Stimulated activated CD8-positive, alpha-beta memory T cell treated with anti-CD3 and anti-CD28 coated beads, Interleukin-7, amount 100 ng/mL, for 48 hours (primary cell): ENCODE measurements at regions not wholly inside any gene's neighbourhood (a gene's known extent, or its start where the extent isn't known, plus 50 kb on each side); places are given as distances from the start of the nearest gene placed in this dataset.

Source experiments
- DNase-seq, 2 donors: peaks; one replicate each; pipeline ENCODE4 v3.0.0-alpha.2; 2020; ENCODE audit warnings: low read depth in 1 of 2; ENCODE audit errors: extremely low read depth in 1 of 2

- DNase-seq, result no peak
Observed at GRCh38 chr13:91111476-91112200, 235.8 kb upstream of the MIR17HG start.

DNA sequence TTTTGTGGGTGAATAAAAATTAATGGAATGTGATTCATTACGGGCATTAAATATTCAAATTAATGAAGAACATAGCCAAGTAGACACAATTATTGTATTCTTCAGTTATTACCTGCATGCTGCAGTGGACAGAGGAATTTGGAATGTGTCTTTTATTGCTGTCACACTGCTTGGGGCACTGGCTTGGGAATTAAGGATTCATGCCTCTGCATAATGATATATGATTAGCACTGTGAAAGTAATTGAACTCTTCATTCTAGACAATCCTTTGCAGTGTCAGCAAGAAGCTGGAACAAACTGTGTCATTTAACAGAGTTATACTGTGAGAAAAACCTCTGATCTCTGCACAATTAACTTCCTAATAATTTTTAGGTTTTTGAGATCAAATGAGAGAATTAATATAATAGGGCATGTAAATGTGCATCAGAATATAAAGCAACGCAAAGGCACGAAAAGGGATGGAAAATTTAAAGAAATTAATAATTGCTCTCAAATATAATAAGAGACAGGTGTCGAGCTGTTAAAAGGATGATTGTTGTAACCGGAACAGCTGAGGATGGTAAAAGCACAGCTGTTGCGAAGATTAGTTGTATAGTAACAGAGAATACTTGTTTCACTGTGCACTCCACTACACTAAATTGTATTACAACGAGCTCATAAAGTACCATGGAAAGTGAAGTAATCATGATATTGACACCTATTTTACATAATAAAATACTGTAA lies 235.1 kb upstream of the MIR17HG start:
- no peak for DNase-seq

- DNase-seq, result no peak
Observed at GRCh38 chr13:91112924-91113277, 234.6 kb upstream of the MIR17HG start.

DNA sequence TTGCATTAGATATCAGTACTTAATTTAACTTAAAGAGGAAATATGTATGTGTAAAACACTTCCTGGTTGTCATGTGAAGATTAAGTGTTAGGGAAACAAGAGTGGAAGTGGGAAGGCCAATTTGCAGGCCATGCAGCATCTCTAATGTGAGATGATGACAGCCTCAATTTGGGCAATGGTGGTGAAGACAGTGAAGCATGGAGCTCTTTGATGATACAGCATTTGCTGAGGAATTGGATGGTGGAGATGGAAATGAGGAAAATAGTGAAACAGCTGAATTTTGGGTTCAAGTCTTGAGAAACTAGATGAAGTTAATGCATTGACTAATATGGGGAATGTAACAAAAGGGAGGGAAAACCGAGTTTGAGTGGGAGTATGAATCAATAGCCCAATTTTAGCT lies 231.7 kb upstream of the MIR17HG start:
- no peak for DNase-seq

DNA sequence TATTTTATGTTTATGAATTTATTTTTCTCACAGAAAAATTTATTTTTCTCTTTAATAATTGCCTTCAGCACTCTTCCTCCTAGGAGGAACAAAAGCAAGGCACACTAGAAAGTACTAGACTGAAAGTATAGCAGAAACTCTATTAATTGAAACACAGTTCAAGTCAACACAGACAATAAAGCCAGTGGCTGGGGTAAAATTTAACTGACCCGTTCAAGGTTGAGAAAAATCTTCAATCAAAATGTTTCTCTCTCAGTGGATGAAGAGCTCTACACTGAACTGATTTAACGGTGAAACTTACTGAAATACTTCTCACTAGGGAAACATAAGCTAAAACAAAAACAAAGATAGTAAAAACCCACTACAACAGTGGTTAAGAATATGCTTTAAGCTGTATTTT lies 230.1 kb upstream of the MIR17HG start:
- no peak for DNase-seq

DNA sequence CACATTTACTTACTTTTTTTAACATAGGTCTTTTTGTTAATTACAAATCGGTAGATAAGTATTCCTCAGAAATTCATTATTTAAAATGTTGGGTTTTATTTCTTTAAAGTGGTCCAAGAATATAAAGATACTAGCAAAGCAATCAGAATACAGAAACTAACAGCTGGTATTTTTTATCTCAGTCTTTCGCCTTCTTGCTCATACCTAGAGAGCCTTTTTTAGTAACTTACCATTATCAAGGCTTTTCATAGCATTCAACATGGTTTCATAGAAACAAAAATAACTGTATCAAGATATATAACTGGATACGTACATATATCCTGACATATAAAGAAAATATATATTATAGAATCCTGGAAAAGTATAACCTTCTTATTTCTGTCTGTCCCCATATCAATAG lies 227.8 kb upstream of the MIR17HG start:
- DNase-seq, result no peak

GRCh38 chr13:91122766-91123165 lies 224.7 kb upstream of the MIR17HG start:
- DNase-seq, result no peak

DNA sequence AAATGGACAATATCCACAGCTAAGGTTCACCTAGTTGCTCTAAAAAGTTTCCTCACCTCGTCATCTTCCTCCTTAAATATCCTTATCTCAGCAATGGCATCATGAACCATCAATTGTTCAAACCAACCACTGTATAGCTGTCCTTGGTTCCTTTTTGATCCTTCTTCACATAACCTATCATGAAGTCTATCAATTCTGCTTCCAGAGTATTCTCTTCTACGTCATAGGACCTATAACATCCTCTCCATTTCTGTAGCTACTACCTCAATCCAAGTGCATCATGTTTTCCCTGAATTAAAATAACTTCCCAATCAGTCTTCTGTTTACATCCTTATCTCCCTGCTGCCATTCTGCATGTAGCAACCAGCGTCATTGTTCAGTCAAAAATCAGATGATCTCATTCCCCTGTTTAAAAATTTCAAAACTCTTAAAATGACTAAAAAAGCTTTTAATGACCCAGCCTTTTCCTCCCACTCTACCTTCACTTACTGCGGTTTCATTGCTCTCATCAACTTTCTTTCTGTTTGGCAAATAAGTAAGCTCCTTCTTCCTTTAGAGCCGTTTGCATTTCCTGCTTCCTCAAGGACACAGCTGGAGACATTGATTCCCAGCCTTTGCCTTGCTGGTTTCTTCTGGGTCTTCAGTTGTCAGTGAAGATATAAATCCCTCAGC lies 223.9 kb upstream of the MIR17HG start:
- DNase-seq, result no peak

- no peak for DNase-seq
Observed at GRCh38 chr13:91126806-91127205, 220.7 kb upstream of the MIR17HG start.

GRCh38 chr13:91127995-91128394 lies 219.5 kb upstream of the MIR17HG start:
- no peak for DNase-seq

DNA sequence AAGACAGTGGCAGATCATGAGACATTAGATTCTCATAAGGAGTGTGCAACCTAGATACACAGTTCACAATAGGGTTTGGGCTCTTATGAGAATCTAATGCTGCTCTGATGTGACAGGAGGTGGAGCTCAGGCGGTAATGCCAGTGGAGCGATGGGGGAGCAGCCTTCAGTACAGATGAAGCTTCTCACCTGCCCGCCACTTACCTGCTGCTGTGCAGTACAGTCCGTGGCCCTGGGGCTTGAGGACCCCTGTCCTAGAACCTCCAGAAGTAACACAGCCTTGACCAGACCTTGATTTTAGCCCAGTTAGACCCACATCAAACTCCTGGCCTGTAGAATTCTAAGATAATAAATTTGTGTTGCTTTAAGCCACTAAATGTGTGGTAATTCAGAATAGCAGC lies 215.1 kb upstream of the MIR17HG start:
- DNase-seq, result no peak

GRCh38 chr13:91132786-91133185 lies 214.7 kb upstream of the MIR17HG start:
- no peak for DNase-seq

- DNase-seq, result no peak
Observed at GRCh38 chr13:91133941-91134802, 213.3 kb upstream of the MIR17HG start.

DNA sequence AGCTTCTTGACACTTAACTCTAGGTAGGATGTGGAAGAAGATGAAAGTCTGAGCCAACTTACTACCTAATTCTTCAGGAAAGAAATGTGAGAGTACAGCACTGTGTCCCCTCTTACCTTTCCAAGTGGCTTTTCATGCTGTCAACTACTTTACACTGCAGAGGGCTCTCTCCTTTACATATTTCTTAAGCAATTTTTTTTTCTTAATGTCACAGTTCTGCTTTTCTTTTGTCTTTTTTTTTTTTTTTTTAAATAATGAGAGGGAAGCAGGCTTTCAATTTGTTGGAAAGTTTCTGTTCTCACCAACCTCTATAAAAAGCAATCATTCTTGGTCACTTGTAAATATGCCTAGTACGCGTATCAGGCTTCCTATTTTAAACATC lies 212.7 kb upstream of the MIR17HG start:
- DNase-seq, result no peak

DNA sequence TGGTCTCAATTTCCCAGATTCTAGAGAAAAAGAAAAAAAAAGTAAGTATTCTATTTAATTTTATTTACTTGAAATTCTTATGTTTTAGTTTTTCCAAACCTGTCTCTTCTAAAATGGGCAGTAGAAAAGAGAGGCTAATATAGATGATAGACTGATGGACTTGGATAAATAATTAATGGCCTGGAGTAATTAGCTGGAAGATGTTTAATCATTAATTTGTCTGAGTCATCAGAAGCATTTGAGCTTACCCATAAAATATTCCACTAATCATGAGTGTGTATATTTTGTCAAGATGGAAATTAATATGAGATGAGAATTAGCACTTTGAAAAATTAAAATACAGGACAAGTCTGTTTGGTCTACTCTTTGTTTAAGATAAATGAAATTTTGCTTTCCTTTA lies 212.1 kb upstream of the MIR17HG start:
- DNase-seq, result no peak

GRCh38 chr13:91135968-91136367 lies 211.5 kb upstream of the MIR17HG start:
- DNase-seq, result no peak

GRCh38 chr13:91136806-91137205 lies 210.7 kb upstream of the MIR17HG start:
- DNase-seq, result no peak

DNA sequence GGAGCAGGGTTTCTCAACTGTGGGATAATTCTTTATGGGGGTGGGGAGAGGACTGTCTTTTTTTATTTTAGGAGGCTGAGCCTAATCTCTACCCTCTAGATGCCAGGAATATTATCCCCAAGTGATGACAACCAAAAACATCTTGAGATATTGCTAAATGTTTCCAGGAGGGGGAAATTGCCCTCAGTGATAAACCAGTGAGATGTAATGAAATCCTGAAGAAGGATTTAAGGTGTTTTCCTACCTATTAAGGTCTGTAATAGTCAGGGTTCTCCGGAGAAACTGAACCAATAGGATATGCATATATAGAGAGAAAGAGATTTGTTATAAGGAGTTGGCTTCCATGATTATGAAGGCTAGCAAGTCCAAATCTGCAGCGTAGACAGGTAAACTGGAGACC lies 208.3 kb upstream of the MIR17HG start:
- no peak for DNase-seq

DNA sequence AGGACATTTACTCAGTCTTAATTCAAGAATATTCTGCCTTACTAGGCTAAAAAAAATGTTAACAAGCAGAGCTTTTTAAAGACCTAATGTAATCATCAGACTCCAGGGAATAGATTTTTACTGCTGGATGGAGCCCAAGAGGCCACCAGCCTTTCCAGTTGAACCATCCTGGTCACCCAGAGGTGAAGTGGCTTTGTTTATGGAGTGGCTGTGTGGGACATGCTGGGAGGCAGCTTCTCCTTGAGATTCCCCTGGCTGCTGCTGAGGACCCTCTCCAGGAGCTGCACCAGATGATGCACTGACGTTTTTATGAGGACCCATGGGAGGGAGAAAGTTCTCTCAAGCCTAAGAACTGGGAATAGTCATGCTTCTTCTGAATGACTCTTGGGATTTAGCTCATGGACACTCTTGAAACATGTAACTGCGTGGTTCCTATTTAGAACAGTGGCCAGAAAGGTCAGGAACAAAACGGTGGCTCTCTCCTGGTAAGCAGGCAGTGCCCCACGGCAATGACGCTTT lies 205.9 kb upstream of the MIR17HG start:
- no peak for DNase-seq

- no peak for DNase-seq
Observed at GRCh38 chr13:91142572-91142971, 204.9 kb upstream of the MIR17HG start.

- DNase-seq, result no peak
Observed at GRCh38 chr13:91144054-91144453, 203.4 kb upstream of the MIR17HG start.
